Hematopoietic multipotent progenitor cell treated with erythropoietin and hydrocortisone succinate and interleukin-3 and kit ligand, for 6 days (in vitro differentiated cells): ENCODE measurements at regions not wholly inside any gene's neighbourhood (a gene's known extent, or its start where the extent isn't known, plus 50 kb on each side); places are given as distances from the start of the nearest gene placed in this dataset.

Experiments
- DNase-seq: peaks from one replicate; pipeline ENCODE4 v3.0.0-alpha.2; 2015

DNA sequence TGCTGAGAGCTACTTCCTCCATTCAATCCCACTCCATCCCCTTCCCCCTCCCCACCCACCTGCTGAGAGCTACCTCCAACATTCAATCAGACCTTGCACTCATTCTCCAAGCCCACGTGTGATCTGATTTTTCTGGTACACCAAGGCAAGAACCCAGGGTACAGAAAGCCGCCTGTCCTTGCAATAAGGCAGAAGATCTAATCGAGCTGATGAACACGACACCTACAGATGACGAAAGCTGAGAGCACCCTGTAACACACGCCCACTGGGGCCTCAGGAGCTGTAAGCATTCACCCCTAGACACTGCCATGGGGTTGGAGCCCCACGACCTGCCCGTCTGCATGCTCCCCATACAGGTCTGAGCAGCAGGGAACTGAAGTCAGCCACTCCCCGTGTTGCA is 58.3 kb downstream of the TRIML1 start:
- DNase-seq, result no peak

DNA sequence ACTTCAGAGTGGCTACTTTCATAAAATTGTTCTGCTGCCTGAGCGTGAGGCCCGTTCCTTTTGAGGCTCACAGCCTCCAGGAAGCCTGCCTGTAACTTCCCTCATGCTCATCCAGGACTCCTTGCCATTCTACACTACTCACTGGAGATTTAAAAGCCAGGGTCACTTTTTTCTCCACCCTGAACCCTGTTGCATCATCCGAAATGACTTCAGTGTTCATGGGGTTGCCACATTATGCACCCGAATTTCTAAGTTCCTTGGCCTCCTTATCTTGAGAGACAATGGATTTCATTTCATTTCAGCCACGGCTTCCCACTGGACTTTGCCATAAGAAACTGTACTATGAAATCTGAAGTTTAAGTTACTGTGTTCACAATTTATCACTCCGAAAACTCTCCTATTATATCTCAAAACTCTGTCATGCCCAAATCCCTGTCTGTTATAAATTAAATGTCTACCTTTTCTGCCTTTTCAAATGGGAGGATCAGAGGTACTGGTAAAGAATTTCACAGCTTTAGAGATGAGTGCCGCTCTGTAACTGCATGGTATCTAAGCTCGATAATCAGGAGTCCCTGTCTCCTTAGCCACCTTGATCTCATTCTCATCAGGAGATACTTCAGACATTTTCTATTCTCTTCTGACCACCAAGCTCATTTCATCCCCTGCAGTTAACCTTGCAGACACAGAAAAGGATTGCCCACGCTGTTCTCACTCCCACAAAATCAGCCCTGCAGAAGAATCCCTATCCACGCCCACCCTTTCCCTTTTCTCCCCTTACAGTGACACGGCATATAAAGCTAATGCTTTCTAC is 59.9 kb downstream of the TRIML1 start:
- DNase-seq, result no peak

DNA sequence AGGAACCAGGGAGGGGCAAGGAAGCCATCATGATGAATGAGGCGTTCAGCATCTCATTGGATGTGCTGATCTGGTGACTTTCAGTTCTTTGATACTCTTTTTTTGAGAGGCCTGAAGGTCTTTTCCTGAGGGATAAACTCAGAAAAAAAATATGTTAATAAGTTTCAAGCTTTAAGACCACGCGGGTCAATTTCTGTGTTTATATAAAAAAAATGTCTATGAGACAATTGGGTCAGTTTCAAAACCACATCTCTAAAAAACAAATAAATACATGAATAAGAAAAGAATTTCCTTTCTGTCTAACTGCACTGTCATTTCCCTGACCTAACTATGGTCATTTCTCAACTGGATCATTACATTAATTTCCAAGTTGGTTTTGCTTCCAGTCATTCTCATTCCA is 62.6 kb downstream of the TRIML1 start:
- no peak for DNase-seq

- no peak for DNase-seq
Observed at GRCh38 chr4:188206783-188207182, 67.5 kb downstream of the TRIML1 start.

- DNase-seq, result no peak
Observed at GRCh38 chr4:188214861-188215260, 75.6 kb downstream of the TRIML1 start.

- no peak for DNase-seq
Observed at GRCh38 chr4:188218392-188218791, 79.2 kb downstream of the TRIML1 start.

DNA sequence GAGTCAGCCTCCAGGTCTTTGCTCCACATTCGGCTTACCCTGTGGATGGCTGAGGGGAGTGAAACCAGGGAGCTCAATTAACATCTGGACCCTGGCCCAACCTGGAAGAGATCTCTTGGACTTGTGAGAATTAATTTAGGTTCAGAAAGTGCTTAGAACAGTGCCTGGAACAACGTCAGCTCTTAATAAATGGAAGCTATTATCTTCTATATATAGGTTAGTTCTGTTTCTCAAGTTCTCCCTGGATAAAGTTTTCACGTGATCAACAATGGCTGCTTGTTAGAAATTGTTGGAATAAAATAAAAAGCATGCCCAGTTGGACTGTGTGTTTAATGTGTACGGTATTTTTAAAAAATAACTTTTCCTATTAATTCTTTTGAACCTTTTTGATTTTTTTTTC is 80.8 kb downstream of the TRIML1 start:
- no peak for DNase-seq

DNA sequence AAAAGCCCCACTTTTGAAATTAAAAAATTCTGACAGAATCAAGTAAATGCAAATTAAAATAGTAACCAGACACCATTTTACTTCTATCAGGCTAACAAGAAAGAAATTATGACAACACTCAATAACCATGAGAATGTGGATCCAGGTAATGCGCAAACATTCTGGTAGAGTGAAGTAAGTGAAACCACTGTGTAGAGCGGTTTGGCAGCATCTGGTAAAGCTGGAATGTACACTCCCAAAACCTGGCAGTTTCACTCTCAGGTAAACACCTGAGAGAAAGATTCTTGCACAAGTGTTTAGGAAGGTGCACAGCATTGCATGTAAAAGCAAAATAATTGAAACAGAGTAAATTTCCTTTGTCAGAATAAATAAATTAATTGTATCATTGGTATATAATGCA is 81.8 kb downstream of the TRIML1 start:
- DNase-seq, result no peak

GRCh38 chr4:188228279-188228678 is 89.0 kb downstream of the TRIML1 start:
- no peak for DNase-seq

GRCh38 chr4:188232428-188232827 is 93.2 kb downstream of the TRIML1 start:
- DNase-seq, result no peak

DNA sequence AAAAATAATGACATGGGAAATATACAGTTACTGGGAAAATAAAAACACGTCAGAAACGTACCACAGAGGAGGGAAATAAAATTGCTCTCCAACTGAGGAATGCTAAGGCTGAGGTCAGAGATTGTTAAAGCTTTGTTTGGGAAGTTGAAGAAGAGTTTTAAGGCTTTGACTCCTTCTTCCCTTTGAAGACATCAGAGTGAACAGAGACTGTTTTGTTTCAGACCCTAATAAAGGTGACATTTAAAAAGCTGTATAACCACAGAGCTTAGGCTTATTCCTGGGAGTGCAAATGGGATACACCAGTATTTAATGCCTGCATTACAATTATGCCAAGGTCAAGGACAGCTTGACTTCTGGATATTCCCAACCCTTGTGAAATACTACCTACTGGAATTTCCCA is 102.8 kb downstream of the TRIML1 start:
- DNase-seq, result no peak

DNA sequence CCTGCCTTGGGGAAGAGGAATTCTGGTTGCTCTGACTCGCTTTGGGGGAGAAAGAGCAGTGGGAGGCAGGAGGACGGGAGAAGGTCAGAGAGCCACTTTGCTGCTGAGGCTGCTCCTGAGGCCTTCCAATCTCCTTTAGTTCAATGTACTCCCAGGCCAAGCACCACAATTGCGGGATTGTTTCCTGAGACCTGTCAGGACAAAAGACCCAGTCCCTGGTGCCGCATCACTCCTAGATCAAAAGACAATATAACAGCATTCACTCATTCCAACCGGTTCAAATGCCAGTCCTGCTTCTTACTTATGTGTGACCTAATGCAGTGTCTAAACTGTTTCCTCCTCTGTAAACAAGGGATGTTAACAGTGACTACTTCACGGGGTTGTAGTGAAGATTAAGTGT is 106.4 kb downstream of the TRIML1 start:
- DNase-seq, result no peak

DNA sequence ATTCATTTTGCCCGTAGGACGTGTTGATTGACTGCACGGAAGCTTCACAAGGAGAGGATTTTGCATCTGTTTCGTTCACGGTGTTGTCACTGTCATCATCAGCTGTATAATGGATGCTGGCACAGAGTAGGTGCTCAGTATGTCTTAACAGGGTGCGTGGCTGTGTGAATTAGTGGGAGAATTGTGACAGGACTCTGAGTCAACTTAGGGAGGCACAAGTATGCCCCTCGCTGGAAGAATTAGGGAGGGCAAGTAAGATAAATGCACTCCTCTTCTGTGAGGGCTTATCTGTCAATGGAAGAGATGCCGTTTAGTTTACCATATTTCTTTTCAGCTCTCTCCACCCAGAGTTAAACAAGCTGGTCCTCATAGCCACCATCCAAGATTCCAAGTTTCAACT is 107.2 kb downstream of the TRIML1 start:
- DNase-seq, result no peak

GRCh38 chr4:188254211-188254610 is 115.0 kb downstream of the TRIML1 start:
- no peak for DNase-seq

- DNase-seq, result no peak
Observed at GRCh38 chr4:188262464-188262863, 123.2 kb downstream of the TRIML1 start.

- no peak for DNase-seq
Observed at GRCh38 chr4:188263321-188263720, 124.1 kb downstream of the TRIML1 start.

DNA sequence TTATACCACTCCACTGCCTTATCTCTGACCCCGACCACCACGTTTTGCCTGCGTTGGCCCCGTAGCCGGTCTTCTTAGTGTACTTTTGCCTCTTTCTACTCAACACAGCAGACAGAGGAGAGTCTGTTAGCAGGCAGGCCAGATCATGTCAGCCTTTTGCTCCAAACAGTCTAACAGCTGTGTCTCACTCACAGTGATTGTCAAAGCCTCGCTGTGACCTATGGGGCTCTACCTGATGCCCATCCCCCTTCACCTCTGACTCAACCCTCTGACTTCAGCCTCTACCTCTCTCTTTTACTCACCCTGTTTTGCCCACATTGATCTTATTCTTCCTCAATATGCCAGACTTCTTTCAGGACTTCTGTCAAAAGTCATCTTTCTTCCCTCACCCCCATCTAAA is 127.1 kb downstream of the TRIML1 start:
- no peak for DNase-seq

DNA sequence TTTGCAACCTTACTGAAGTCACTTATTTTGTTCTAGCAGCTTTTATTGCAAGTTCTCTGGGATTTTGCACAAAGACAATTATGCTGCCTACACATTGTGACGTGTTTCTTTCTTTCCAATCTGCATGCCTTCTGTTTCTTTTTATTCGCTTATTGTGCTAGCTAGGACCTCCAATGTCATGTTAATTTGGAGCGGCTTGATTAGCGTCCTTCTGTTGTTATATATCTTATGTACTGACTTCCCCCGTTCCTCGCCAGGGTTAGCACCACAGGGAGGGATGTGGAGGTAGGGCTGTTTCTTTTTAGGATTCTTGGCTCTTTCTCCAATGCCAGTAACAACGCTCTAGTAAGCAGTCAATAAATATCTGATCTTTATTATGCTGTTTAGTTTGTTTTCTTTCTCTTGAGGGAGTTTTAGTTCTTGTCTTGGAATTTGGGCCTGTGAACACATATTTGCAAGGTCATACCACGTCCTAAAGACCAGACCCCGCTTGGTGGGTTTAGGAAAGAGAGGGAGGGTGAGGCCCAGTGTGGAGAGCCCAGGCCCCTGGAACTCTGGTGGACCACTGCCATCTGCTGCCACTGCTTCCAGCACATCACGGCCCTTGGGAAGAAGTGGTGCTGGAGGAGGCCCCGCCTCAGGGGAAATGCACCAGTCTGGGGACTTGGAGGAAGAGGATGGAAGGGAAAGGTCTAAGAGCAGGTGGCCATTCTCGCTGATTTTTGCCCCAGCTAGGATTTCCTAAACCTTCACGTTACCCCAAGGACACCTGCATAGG is 129.1 kb downstream of the TRIML1 start:
- DNase-seq, result no peak

DNA sequence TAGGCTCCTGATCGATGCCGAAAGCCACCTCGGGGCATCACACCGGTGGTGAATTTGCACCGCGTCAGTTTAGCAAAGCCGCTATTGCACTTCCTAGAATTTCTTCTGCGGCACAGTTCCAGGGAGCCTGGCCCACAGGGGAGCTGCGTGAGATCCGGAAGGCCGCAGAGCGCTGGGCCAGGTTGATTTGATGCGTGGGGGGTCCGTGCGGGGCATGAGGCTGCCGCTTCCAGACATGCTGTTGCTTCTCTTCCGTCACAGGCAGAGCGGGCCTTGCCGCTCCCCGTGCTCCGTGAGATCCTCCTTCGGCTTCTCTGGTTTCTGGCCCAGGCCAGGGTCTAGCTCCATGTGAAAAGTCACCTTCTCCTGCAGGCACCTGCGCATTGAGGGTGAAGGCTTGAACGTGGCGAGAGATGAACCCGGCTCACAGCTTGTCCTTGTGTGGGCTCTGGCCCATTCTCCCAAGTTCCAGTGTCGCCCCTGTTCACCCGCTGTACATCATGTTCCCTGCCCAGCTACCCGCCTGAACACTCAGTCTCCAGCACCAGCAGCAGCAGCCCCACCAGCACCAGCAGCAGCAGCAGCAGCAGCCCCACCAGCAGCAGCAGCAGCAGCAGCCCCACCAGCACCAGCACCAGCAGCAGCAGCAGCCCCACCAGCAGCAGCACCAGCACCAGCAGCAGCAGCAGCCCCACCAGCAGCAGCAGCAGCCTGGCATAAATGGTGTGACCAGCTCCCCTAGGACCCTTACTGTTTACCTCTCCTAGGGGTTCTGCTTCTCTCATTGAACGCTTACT is 131.2 kb downstream of the TRIML1 start:
- DNase-seq, result no peak

GRCh38 chr4:188275686-188276085 is 136.4 kb downstream of the TRIML1 start:
- no peak for DNase-seq

- no peak for DNase-seq
Observed at GRCh38 chr4:188279184-188279583, 139.9 kb downstream of the TRIML1 start.

- no peak for DNase-seq
Observed at GRCh38 chr4:188282471-188283232, 143.4 kb downstream of the TRIML1 start.
